Esophagus mucosa (tissue), 1 donor: ENCODE measurements at regions not wholly inside any gene's neighbourhood (a gene's known extent, or its start where the extent isn't known, plus 50 kb on each side); places are given as distances from the start of the nearest gene placed in this dataset.
A peak's percentile ranks its signal among the peaks of the same experiment; 100 is the strongest.
"Not testable (repeated sequence)": the region's sequence is repeated elsewhere in the genome, so short reads cannot be mapped to it uniquely, and the experiment has no call there.

ENCODE experiments used
- ATAC-seq: fragments of 200-7000 bp; cut with Tn5 transposase; one replicate; pipeline ENCODE4 v1.9.1; 2020
- donor health status: DM: yes; HTN: yes; CAD: no.

- no peak for ATAC-seq
These were observed 65.2 kb downstream of the DMRT2 start for GRCh38 chr9:1115370-1115769.

- no peak for ATAC-seq
These were observed 67.3 kb downstream of the DMRT2 start for GRCh38 chr9:1117439-1117838.

- ATAC-seq, result no peak
These were observed 70.5 kb downstream of the DMRT2 start for GRCh38 chr9:1120500-1121165.

- no peak for ATAC-seq
These were observed 75.6 kb downstream of the DMRT2 start for GRCh38 chr9:1125741-1126140.

GRCh38 chr9:1128046-1128445 lies 77.9 kb downstream of the DMRT2 start:
- ATAC-seq, result no peak

GRCh38 chr9:1129382-1129781 lies 79.2 kb downstream of the DMRT2 start:
- ATAC-seq, result no peak

- no peak for ATAC-seq
These were observed 89.9 kb downstream of the DMRT2 start for GRCh38 chr9:1140057-1140456.

- no peak for ATAC-seq
These were observed 101.5 kb downstream of the DMRT2 start for GRCh38 chr9:1151691-1152090.

GRCh38 chr9:1152171-1152570 lies 102.0 kb downstream of the DMRT2 start:
- ATAC-seq, result no peak

GRCh38 chr9:1154739-1155138 lies 104.6 kb downstream of the DMRT2 start:
- no peak for ATAC-seq

- no peak for ATAC-seq
These were observed 105.4 kb downstream of the DMRT2 start for GRCh38 chr9:1155602-1156001.

- no peak for ATAC-seq
These were observed 106.8 kb downstream of the DMRT2 start for GRCh38 chr9:1156794-1157550.

GRCh38 chr9:1157836-1158235 lies 107.7 kb downstream of the DMRT2 start:
- ATAC-seq, result no peak

- no peak for ATAC-seq
These were observed 120.8 kb downstream of the DMRT2 start for GRCh38 chr9:1170918-1171317.

GRCh38 chr9:1171546-1171945 lies 121.4 kb downstream of the DMRT2 start:
- no peak for ATAC-seq

- no peak for ATAC-seq
These were observed 123.1 kb downstream of the DMRT2 start for GRCh38 chr9:1173211-1173610.

- no peak for ATAC-seq
These were observed 123.8 kb downstream of the DMRT2 start for GRCh38 chr9:1173993-1174392.

GRCh38 chr9:1179366-1179765 lies 129.2 kb downstream of the DMRT2 start:
- ATAC-seq, result no peak

- no peak for ATAC-seq
These were observed 134.0 kb downstream of the DMRT2 start for GRCh38 chr9:1184146-1184545.

GRCh38 chr9:1187137-1187536 lies 137.0 kb downstream of the DMRT2 start:
- not testable (repeated sequence) for ATAC-seq

GRCh38 chr9:1195636-1196035 lies 145.5 kb downstream of the DMRT2 start:
- ATAC-seq, result not testable (repeated sequence)

GRCh38 chr9:1198085-1198484 lies 147.9 kb downstream of the DMRT2 start:
- peak; percentile 96 for ATAC-seq

- ATAC-seq, result no peak
These were observed 150.7 kb downstream of the DMRT2 start for GRCh38 chr9:1200847-1201251.

GRCh38 chr9:1201262-1201661 lies 151.1 kb downstream of the DMRT2 start:
- ATAC-seq, result no peak
